GM18951 (cell line): ENCODE measurements at regions not wholly inside any gene's neighbourhood (a gene's known extent, or its start where the extent isn't known, plus 50 kb on each side); places are given as distances from the start of the nearest gene placed in this dataset.
A peak's percentile ranks its signal among the peaks of the same experiment; 100 is the strongest.

Experiments used
- POLR2A ChIP-seq: IDR thresholded peaks from 4 replicates; pipeline ENCODE4 v1.6.1; 2011; ENCODE audit warnings: mild to moderate bottlenecking; ENCODE audit not compliant: insufficient read length, insufficient read depth; ENCODE audit errors: extremely low read depth
- in situ Hi-C: fragments of 300-500 bp; cut with MboI; formaldehyde crosslinking; loops from one replicate; pipeline ENCODE4 v1.12.0; 2022; ENCODE audit warnings: low sequenced_read_pairs, mixed read lengths, inconsistent platforms; ENCODE audit not compliant: unreplicated experiment

DNA sequence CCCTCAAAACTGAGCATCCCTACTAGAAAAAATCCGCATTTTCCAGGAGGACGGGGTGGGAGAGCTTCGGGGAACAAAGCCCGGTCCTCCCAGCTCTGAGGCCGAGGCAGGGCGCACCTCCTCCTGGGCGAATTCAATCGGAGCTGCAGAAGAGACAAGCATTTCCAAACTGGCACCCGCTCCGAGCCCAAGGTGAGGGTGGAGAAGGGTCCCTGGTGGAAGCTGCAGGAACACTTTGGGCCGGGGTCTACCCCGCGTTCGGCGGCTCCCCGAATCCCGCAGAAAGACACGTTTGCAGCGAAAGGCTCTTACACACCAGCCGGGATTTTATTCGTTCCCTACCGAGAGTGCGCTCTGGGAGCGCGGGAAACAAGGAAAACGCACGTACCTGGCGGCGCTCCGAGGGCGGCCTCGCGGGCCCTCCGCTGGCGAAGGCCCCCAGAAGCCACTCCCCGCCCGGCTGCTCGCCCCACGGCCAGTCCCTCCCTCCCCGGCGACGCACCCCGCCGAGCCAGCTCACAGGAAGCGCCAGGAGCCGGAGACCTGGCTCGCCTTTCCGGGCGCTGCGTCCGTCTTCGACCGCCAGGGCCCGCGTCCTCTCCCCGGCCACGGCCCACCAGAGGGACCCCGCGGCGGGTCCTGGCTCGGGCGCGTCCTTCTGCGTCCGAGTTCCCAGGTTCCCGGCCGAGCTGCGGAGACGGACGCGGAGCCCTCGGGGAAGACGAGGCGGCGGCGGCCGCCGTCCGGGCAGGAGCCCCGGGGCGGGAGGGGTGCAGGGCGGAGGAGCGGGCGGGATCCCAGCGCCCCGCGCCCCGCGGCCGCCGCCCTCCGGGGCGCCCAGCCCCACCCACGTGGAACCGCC lies 49.8 kb upstream of the BAHCC1 start:
- peak; percentile 47 for TF ChIP-seq POLR2A

More for the DNA sequence above, 49.8 kb upstream of the BAHCC1 start:
- in situ Hi-C loops: no loop called here
